ENCODE measurements at regions not wholly inside any gene's neighbourhood (a gene's known extent, or its start where the extent isn't known, plus 50 kb on each side); places are given as distances from the start of the nearest gene placed in this dataset.

- intact Hi-C loops (cut with micrococcal nuclease; ENCODE audit: unreplicated experiment), result no loop called here
- Histone ChIP-seq H3K4me2 (no peak overlapping the region), H3K36me3 (ENCODE audit: low read depth) (no peaks in the 10 kb centered on the region), H3F3A (ENCODE audit: insufficient read depth, low read depth) (no peaks in the 10 kb centered on the region), H3K27me3 (ENCODE audit: insufficient read depth, low read depth) (no peaks in the 10 kb centered on the region), H3K4me3 (no peak overlapping the region), H3K79me2 (ENCODE audit: low read depth) (no peaks in the 10 kb centered on the region), H3K4me1 (replicated peaks; ENCODE audit: insufficient read depth) (no peaks in the 10 kb centered on the region), H2AFZ (no peak overlapping the region), H4K20me1 (ENCODE audit: insufficient read depth) (no peaks in the 10 kb centered on the region), H3K9me2 (ENCODE audit: insufficient read depth) (no peaks in the 10 kb centered on the region), H3K27ac (no peak overlapping the region), H3K9me3 (ENCODE audit: insufficient read depth, low read depth) (no peaks in the 10 kb centered on the region)
- ChIA-PET CTCF (no interaction called here), POLR2A (ENCODE audit: unreplicated experiment) (no interaction called here)
- no TSS peak for BruUV-seq (replicated peaks)
- TF ChIP-seq CTCF (conservative IDR thresholded peaks at IDR 0.05), result no peak
- no peak for TF ChIP-seq EZH2 (IDR thresholded peaks at IDR 0.05; ENCODE audit: low read depth)
- no peak for DNase-seq
Observed at GRCh38 chrX:96619588-96619987, 65.1 kb upstream of the DIAPH2 start.

- no peak overlapping the region for H3K4me2 ChIP-seq
- H3K79me2 ChIP-seq (ENCODE audit: low read depth), result no peaks in the 10 kb centered on the region
- H4K20me1 ChIP-seq (ENCODE audit: insufficient read depth), result no peaks in the 10 kb centered on the region
- no peaks in the 10 kb centered on the region for H3K27me3 ChIP-seq (ENCODE audit: insufficient read depth, low read depth)
- no peak for TF ChIP-seq CTCF (conservative IDR thresholded peaks at IDR 0.05)
- no peak for TF ChIP-seq EZH2 (IDR thresholded peaks at IDR 0.05; ENCODE audit: low read depth)
- no peaks in the 10 kb centered on the region for H3K4me1 ChIP-seq (replicated peaks; ENCODE audit: insufficient read depth)
- no peak overlapping the region for H3K4me3 ChIP-seq
- no TSS peak for BruUV-seq (replicated peaks)
- no peak for DNase-seq
- ChIA-PET CTCF (no interaction called here), POLR2A (ENCODE audit: unreplicated experiment) (no interaction called here)
- no peaks in the 10 kb centered on the region for H3F3A ChIP-seq (ENCODE audit: insufficient read depth, low read depth)
- H3K9me3 ChIP-seq (ENCODE audit: insufficient read depth, low read depth), result no peaks in the 10 kb centered on the region
- H2AFZ ChIP-seq, result no peak overlapping the region
- intact Hi-C loops (cut with micrococcal nuclease; ENCODE audit: unreplicated experiment), result no loop called here
- H3K36me3 ChIP-seq (ENCODE audit: low read depth), result no peaks in the 10 kb centered on the region
- no peaks in the 10 kb centered on the region for H3K9me2 ChIP-seq (ENCODE audit: insufficient read depth)
- no peak overlapping the region for H3K27ac ChIP-seq
Observed at GRCh38 chrX:96621811-96622210, 62.8 kb upstream of the DIAPH2 start.

All from PC-9 (cell line).